Liver (tissue), 3 donors: ENCODE measurements at regions not wholly inside any gene's neighbourhood (a gene's known extent, or its start where the extent isn't known, plus 50 kb on each side); places are given as distances from the start of the nearest gene placed in this dataset.

ENCODE experiments used
- MAX ChIP-seq: IDR thresholded peaks from 2 replicates; pipeline ENCODE4 v1.6.1; 2016; ENCODE audit warnings: antibody characterized with exemption
- RAD21 ChIP-seq, 2 donors: IDR thresholded peaks; 2 replicates each; pipeline ENCODE4 v1.6.1; 2016; ENCODE audit warnings: antibody characterized with exemption in 2 of 2, mild to moderate bottlenecking in 2 of 2
- RXRA ChIP-seq, 2 donors: IDR thresholded peaks; 2 replicates each; pipeline ENCODE4 v1.6.1; 2017 to 2018; ENCODE audit warnings: antibody characterized with exemption in 2 of 2, mild to moderate bottlenecking in 1 of 2
- SP1 ChIP-seq: IDR thresholded peaks from 2 replicates; pipeline ENCODE4 v1.6.1; 2018; ENCODE audit warnings: antibody characterized with exemption, mild to moderate bottlenecking
- TAF1 ChIP-seq: conservative IDR thresholded peaks from 2 replicates; pipeline ENCODE4 v1.6.1; 2016; ENCODE audit warnings: antibody characterized with exemption, mild to moderate bottlenecking
- TF ChIP-seq, protein P1 (sequence below): fragments of 150-350 bp; IDR thresholded peaks from 2 replicates; pipeline ENCODE4 v1.5.1; 2017; ENCODE audit warnings: improper control_type of control experiment, low read depth, low read length; ENCODE audit not compliant: missing input control
- TF ChIP-seq, protein P2 (sequence below): IDR thresholded peaks from 2 replicates; pipeline ENCODE4 v1.6.1; 2016; ENCODE audit warnings: antibody characterized with exemption, mild to moderate bottlenecking
- TF ChIP-seq, protein P3 (sequence below): IDR thresholded peaks from 2 replicates; pipeline ENCODE4 v1.6.1; 2016; ENCODE audit warnings: antibody characterized with exemption
- TF ChIP-seq, protein P4 (sequence below): IDR thresholded peaks from 2 replicates; pipeline ENCODE4 v1.6.1; 2016; ENCODE audit warnings: antibody characterized with exemption
- donor health status: healthy.
- donor health status: healthy.

DNA sequence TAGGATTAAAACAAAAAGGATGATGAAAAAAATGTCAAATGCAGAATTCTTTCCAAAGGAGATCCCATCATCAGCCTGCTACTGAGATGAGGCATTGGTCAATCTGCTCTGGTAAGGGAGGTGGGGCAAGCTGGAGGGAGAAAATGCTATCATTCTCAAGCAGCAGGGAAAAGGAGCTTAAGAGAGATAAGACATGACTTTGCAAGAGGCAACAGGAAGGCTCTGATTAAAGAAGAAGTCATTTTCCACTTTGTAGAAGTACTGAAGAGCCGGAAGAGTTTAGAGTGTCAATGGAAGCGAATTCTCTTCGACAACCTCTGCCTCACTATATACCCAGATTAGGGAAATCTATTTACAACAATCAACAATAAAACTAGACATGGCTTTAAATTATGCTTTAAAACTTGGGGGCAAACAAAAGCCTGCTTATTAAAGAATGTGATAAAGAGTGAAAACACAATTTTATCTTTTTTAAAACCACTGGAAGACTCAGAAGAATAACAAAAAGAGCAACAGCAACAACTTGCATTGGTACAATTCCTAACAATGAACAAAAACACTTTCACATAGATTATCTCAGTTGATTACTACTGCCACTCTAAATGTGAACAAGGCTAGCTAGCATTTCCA, 81.8 kb upstream of the NANOGP8 start:
- TF ChIP-seq, protein P1, sequence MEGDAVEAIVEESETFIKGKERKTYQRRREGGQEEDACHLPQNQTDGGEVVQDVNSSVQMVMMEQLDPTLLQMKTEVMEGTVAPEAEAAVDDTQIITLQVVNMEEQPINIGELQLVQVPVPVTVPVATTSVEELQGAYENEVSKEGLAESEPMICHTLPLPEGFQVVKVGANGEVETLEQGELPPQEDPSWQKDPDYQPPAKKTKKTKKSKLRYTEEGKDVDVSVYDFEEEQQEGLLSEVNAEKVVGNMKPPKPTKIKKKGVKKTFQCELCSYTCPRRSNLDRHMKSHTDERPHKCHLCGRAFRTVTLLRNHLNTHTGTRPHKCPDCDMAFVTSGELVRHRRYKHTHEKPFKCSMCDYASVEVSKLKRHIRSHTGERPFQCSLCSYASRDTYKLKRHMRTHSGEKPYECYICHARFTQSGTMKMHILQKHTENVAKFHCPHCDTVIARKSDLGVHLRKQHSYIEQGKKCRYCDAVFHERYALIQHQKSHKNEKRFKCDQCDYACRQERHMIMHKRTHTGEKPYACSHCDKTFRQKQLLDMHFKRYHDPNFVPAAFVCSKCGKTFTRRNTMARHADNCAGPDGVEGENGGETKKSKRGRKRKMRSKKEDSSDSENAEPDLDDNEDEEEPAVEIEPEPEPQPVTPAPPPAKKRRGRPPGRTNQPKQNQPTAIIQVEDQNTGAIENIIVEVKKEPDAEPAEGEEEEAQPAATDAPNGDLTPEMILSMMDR, result no peak
- TF ChIP-seq, protein P2, sequence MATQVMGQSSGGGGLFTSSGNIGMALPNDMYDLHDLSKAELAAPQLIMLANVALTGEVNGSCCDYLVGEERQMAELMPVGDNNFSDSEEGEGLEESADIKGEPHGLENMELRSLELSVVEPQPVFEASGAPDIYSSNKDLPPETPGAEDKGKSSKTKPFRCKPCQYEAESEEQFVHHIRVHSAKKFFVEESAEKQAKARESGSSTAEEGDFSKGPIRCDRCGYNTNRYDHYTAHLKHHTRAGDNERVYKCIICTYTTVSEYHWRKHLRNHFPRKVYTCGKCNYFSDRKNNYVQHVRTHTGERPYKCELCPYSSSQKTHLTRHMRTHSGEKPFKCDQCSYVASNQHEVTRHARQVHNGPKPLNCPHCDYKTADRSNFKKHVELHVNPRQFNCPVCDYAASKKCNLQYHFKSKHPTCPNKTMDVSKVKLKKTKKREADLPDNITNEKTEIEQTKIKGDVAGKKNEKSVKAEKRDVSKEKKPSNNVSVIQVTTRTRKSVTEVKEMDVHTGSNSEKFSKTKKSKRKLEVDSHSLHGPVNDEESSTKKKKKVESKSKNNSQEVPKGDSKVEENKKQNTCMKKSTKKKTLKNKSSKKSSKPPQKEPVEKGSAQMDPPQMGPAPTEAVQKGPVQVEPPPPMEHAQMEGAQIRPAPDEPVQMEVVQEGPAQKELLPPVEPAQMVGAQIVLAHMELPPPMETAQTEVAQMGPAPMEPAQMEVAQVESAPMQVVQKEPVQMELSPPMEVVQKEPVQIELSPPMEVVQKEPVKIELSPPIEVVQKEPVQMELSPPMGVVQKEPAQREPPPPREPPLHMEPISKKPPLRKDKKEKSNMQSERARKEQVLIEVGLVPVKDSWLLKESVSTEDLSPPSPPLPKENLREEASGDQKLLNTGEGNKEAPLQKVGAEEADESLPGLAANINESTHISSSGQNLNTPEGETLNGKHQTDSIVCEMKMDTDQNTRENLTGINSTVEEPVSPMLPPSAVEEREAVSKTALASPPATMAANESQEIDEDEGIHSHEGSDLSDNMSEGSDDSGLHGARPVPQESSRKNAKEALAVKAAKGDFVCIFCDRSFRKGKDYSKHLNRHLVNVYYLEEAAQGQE, result no peak
- TF ChIP-seq MAX (no peak), TAF1 (no peak), SP1 (no peak), RAD21 (IDR thresholded peaks at IDR 0.05) (no peak), RXRA (IDR thresholded peaks at IDR 0.05) (no peak)
- TF ChIP-seq, protein P3, sequence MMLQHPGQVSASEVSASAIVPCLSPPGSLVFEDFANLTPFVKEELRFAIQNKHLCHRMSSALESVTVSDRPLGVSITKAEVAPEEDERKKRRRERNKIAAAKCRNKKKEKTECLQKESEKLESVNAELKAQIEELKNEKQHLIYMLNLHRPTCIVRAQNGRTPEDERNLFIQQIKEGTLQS, result no peak
- TF ChIP-seq, protein P4, sequence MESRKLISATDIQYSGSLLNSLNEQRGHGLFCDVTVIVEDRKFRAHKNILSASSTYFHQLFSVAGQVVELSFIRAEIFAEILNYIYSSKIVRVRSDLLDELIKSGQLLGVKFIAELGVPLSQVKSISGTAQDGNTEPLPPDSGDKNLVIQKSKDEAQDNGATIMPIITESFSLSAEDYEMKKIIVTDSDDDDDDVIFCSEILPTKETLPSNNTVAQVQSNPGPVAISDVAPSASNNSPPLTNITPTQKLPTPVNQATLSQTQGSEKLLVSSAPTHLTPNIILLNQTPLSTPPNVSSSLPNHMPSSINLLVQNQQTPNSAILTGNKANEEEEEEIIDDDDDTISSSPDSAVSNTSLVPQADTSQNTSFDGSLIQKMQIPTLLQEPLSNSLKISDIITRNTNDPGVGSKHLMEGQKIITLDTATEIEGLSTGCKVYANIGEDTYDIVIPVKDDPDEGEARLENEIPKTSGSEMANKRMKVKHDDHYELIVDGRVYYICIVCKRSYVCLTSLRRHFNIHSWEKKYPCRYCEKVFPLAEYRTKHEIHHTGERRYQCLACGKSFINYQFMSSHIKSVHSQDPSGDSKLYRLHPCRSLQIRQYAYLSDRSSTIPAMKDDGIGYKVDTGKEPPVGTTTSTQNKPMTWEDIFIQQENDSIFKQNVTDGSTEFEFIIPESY, result no peak
